ENCODE measurements at regions not wholly inside any gene's neighbourhood (a gene's known extent, or its start where the extent isn't known, plus 50 kb on each side); places are given as distances from the start of the nearest gene placed in this dataset.
A peak's percentile ranks its signal among the peaks of the same experiment; 100 is the strongest.

- TF ChIP-seq CTCF (IDR thresholded peaks at IDR 0.05; ENCODE audit: low read depth, low read length) (peak; percentile 21; the same call in 1 of the 2 replicates), EZH2phosphoT487 (IDR thresholded peaks at IDR 0.05; ENCODE audit: low read depth) (no peak)
Measured at GRCh38 chrX:19194285-19195242, 72.3 kb upstream of the ADGRG2 start.

Data from OCI-LY3 (cell line).